ENCODE measurements at regions not wholly inside any gene's neighbourhood (a gene's known extent, or its start where the extent isn't known, plus 50 kb on each side); places are given as distances from the start of the nearest gene placed in this dataset.

DNA sequence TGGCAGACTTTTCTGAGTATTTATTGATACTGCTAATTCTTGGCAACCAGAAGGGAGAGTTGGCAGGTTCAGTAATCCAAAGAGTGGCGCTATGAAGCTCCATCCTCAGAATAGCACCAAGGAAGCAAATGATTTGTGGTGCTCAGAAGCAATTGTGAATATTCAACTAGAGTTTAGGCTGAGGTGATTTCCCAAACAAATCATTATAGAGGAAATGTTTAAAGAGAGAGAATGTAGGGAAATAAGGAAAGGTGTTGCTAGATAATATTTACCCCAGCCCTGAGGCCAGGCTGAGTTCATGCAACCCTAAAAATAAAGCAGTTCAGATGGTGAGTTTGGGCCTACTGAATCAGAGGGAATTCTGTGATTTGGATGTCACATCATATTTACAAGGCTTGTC is 363.4 kb upstream of the PLXNA2 start:
- no peak overlapping the region for H3K4me3 ChIP-seq (ENCODE audit: low read length)
- no peak overlapping the region for H4K8ac ChIP-seq (ENCODE audit: low read depth, low read length)
- no peaks in the 10 kb centered on the region for H3K79me1 ChIP-seq (ENCODE audit: low read length)
- H3K27ac ChIP-seq (ENCODE audit: low read depth, low read length), result no peak overlapping the region
- H3K4ac ChIP-seq (ENCODE audit: low read depth, low read length), result no peak overlapping the region
- no peak overlapping the region for H2BK15ac ChIP-seq (replicated peaks; ENCODE audit: low read depth)
- H3K36me3 ChIP-seq (ENCODE audit: control insufficient read depth, insufficient read depth, low read length), result no peaks in the 10 kb centered on the region
- no peaks in the 10 kb centered on the region for H3K27me3 ChIP-seq (ENCODE audit: insufficient read depth, low read length, poor library complexity)
- DNase-seq, result no peak
- H3K4me1 ChIP-seq (ENCODE audit: control insufficient read depth, low read depth, low read length), result no peaks in the 10 kb centered on the region
- H4K5ac ChIP-seq (ENCODE audit: low read length), result no peak overlapping the region
- no peak overlapping the region for H2BK120ac ChIP-seq (ENCODE audit: low read depth, low read length)
- no peak overlapping the region for H3K4me2 ChIP-seq (ENCODE audit: low read length)
- H3K56ac ChIP-seq (ENCODE audit: low read length), result no peak overlapping the region
- H2BK5ac ChIP-seq (ENCODE audit: low read length), result no peak overlapping the region
- H3K18ac ChIP-seq (ENCODE audit: low read length), result no peak overlapping the region
- H3K9ac ChIP-seq (ENCODE audit: low read length), result no peak overlapping the region
- no peak overlapping the region for H2AK5ac ChIP-seq (ENCODE audit: low read length)
- no peaks in the 10 kb centered on the region for H3K79me2 ChIP-seq (ENCODE audit: control insufficient read depth, insufficient read depth, low read length)
- H3K23ac ChIP-seq (ENCODE audit: low read length), result no peak overlapping the region
- no CpG with 5 or more reads among the region's 1 CpG for WGBS (ENCODE audit: extremely low coverage, insufficient coverage, low lambda C conversion rate)

DNA sequence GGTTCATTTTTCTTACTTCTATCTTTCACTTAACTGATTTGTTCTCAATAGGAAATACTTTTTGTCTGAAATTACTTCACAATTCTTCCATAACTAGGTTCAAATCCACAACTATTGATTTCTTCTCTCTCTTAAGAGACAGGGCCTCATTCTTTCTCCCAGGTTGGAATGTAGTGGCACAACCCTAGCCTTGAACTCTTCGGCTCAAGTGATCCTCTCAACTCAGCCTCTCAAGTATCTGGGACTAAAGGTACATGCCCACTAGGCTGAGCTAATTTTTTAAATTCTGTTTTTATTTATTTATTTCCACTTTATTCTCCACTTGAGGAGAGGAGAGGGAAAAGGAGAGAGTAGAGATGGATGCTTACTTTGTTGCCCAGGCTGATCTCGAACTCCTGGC is 370.4 kb upstream of the PLXNA2 start:
- no peak overlapping the region for H3K9ac ChIP-seq (ENCODE audit: low read length)
- no peaks in the 10 kb centered on the region for H3K4me1 ChIP-seq (ENCODE audit: control insufficient read depth, low read depth, low read length)
- no peak overlapping the region for H3K4me2 ChIP-seq (ENCODE audit: low read length)
- H3K4ac ChIP-seq (ENCODE audit: low read depth, low read length), result no peak overlapping the region
- no peak overlapping the region for H4K5ac ChIP-seq (ENCODE audit: low read length)
- H3K36me3 ChIP-seq (ENCODE audit: control insufficient read depth, insufficient read depth, low read length), result no peaks in the 10 kb centered on the region
- no peak overlapping the region for H4K8ac ChIP-seq (ENCODE audit: low read depth, low read length)
- H3K4me3 ChIP-seq (ENCODE audit: low read length), result no peak overlapping the region
- H3K79me1 ChIP-seq (ENCODE audit: low read length), result no peaks in the 10 kb centered on the region
- no peak overlapping the region for H2BK5ac ChIP-seq (ENCODE audit: low read length)
- H2AK5ac ChIP-seq (ENCODE audit: low read length), result no peak overlapping the region
- H3K27me3 ChIP-seq (ENCODE audit: insufficient read depth, low read length, poor library complexity), result no peaks in the 10 kb centered on the region
- no peak for DNase-seq
- no peak overlapping the region for H2BK15ac ChIP-seq (replicated peaks; ENCODE audit: low read depth)
- H3K18ac ChIP-seq (ENCODE audit: low read length), result no peak overlapping the region
- H3K79me2 ChIP-seq (ENCODE audit: control insufficient read depth, insufficient read depth, low read length), result no peaks in the 10 kb centered on the region
- no peak overlapping the region for H3K27ac ChIP-seq (ENCODE audit: low read depth, low read length)
- no CpG with 5 or more reads among the region's 2 CpGs for WGBS (ENCODE audit: extremely low coverage, insufficient coverage, low lambda C conversion rate)
- H2BK120ac ChIP-seq (ENCODE audit: low read depth, low read length), result no peak overlapping the region
- H3K23ac ChIP-seq (ENCODE audit: low read length), result no peak overlapping the region
- no peak overlapping the region for H3K56ac ChIP-seq (ENCODE audit: low read length)

DNA sequence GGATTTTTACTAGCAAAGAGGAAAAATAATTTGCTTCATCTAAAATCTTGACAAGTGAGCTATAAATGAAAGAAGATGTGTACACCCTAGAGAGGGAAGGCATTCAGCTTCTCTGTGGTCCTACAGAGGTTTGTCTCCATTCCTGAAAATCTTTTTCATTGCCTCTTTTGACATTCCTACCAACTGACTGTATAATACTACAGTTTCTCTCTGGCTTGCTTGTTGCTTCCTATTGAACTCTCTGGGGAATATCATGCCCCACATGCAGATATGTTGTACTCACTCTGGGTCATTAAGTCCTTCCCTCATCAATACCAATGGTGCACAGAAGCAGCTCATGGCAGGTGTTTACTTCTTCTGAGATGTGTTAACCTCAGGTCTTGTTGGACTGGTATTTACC is 371.2 kb upstream of the PLXNA2 start:
- Histone ChIP-seq H2AK5ac (ENCODE audit: low read length) (no peak overlapping the region), H2BK5ac (ENCODE audit: low read length) (no peak overlapping the region), H3K36me3 (ENCODE audit: control insufficient read depth, insufficient read depth, low read length) (no peaks in the 10 kb centered on the region), H3K79me2 (ENCODE audit: control insufficient read depth, insufficient read depth, low read length) (no peaks in the 10 kb centered on the region), H3K4me1 (ENCODE audit: control insufficient read depth, low read depth, low read length) (no peaks in the 10 kb centered on the region), H3K79me1 (ENCODE audit: low read length) (no peaks in the 10 kb centered on the region), H4K5ac (ENCODE audit: low read length) (no peak overlapping the region), H3K4me3 (ENCODE audit: low read length) (no peak overlapping the region), H3K27ac (ENCODE audit: low read depth, low read length) (no peak overlapping the region), H3K56ac (ENCODE audit: low read length) (no peak overlapping the region), H3K4ac (ENCODE audit: low read depth, low read length) (no peak overlapping the region), H2BK120ac (ENCODE audit: low read depth, low read length) (no peak overlapping the region), H3K23ac (ENCODE audit: low read length) (no peak overlapping the region), H3K9ac (ENCODE audit: low read length) (no peak overlapping the region), H4K8ac (ENCODE audit: low read depth, low read length) (no peak overlapping the region), H3K4me2 (ENCODE audit: low read length) (no peak overlapping the region), H3K27me3 (ENCODE audit: insufficient read depth, low read length, poor library complexity) (no peaks in the 10 kb centered on the region), H2BK15ac (replicated peaks; ENCODE audit: low read depth) (no peak overlapping the region), H3K18ac (ENCODE audit: low read length) (no peak overlapping the region)
- DNase-seq, result no peak

DNA sequence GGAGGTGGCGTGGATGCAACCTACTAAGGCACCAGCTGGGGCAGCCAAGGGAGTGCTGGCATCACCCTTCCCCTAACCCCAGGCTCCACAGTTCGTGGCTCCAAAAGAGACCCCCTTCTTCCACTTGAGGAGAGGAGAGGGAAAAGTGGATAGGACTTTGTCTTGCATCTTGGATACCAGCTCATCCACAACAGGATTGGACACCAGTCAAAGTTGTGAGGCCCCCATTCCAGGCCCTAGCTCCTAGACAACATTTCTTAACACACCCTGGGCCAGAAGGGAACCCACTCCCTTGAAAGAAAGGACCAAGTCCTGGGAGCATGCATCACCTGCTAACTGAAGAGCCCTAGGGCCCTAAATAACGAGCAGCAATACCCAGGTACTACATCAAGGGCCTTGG is 372.6 kb upstream of the PLXNA2 start:
- no peak for DNase-seq
- H3K4me2 ChIP-seq (ENCODE audit: low read length), result no peak overlapping the region
- no peak overlapping the region for H3K23ac ChIP-seq (ENCODE audit: low read length)
- no peak overlapping the region for H2BK120ac ChIP-seq (ENCODE audit: low read depth, low read length)
- no peak overlapping the region for H2AK5ac ChIP-seq (ENCODE audit: low read length)
- H4K8ac ChIP-seq (ENCODE audit: low read depth, low read length), result no peak overlapping the region
- no peak overlapping the region for H3K18ac ChIP-seq (ENCODE audit: low read length)
- no peaks in the 10 kb centered on the region for H3K27me3 ChIP-seq (ENCODE audit: insufficient read depth, low read length, poor library complexity)
- H3K27ac ChIP-seq (ENCODE audit: low read depth, low read length), result no peak overlapping the region
- no peaks in the 10 kb centered on the region for H3K79me1 ChIP-seq (ENCODE audit: low read length)
- no peak overlapping the region for H2BK5ac ChIP-seq (ENCODE audit: low read length)
- WGBS (ENCODE audit: extremely low coverage, insufficient coverage, low lambda C conversion rate), result no CpG with 5 or more reads among the region's 3 CpGs
- H3K36me3 ChIP-seq (ENCODE audit: control insufficient read depth, insufficient read depth, low read length), result no peaks in the 10 kb centered on the region
- H3K4me1 ChIP-seq (ENCODE audit: control insufficient read depth, low read depth, low read length), result no peaks in the 10 kb centered on the region
- no peak overlapping the region for H2BK15ac ChIP-seq (replicated peaks; ENCODE audit: low read depth)
- H3K79me2 ChIP-seq (ENCODE audit: control insufficient read depth, insufficient read depth, low read length), result no peaks in the 10 kb centered on the region
- H3K9ac ChIP-seq (ENCODE audit: low read length), result no peak overlapping the region
- no peak overlapping the region for H3K4ac ChIP-seq (ENCODE audit: low read depth, low read length)
- H4K5ac ChIP-seq (ENCODE audit: low read length), result no peak overlapping the region
- H3K56ac ChIP-seq (ENCODE audit: low read length), result no peak overlapping the region
- H3K4me3 ChIP-seq (ENCODE audit: low read length), result no peak overlapping the region

DNA sequence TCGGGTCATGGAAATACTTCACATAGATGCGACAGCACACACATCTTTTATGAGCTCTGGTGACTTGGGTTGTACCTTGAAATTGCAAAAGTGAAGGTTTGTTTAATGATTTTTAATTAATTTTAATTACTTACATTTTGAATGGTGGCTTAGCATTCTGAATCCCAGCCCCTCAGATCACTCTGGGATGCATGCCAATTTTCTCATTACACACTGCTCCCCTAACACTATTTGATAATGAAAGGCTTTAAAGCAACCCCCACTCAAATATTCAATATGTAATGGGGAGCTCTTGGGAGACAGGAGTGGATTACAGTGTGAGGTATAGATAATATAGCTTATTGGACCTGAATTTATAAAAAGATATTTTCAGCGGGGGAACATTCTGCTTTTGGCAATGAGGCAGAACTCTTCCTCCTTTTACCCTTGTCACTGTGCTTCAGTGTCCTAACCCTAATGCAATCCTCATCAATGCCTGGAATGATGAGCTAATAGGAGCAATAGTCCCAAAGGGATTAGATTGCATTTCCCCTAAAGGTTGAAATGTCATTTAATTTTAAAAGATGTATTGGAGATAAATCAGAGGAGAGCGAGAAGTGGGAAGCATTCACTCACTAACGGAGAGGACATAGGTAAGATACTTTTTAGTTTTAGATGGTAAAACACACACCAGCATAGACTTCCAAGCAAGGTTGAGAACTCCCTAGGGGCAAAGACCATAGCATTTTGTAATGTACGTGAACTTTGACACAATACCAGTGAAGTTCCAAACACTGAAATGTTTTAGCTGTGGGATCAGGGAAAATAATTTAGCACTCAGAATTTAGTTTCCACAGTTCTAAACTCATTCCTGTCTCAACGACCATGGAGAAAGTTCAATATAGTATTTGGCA is 384.1 kb upstream of the PLXNA2 start:
- no peak overlapping the region for H3K4ac ChIP-seq (ENCODE audit: low read depth, low read length)
- no peak overlapping the region for H2BK5ac ChIP-seq (ENCODE audit: low read length)
- H3K27me3 ChIP-seq (ENCODE audit: insufficient read depth, low read length, poor library complexity), result no peaks in the 10 kb centered on the region
- WGBS (ENCODE audit: extremely low coverage, insufficient coverage, low lambda C conversion rate), result no CpG with 5 or more reads among the region's 7 CpGs
- no peak overlapping the region for H2BK15ac ChIP-seq (replicated peaks; ENCODE audit: low read depth)
- no peak overlapping the region for H3K18ac ChIP-seq (ENCODE audit: low read length)
- no peak overlapping the region for H3K4me3 ChIP-seq (ENCODE audit: low read length)
- no peak overlapping the region for H3K23ac ChIP-seq (ENCODE audit: low read length)
- no peaks in the 10 kb centered on the region for H3K79me2 ChIP-seq (ENCODE audit: control insufficient read depth, insufficient read depth, low read length)
- no peak overlapping the region for H2AK5ac ChIP-seq (ENCODE audit: low read length)
- H3K4me2 ChIP-seq (ENCODE audit: low read length), result no peak overlapping the region
- no peaks in the 10 kb centered on the region for H3K79me1 ChIP-seq (ENCODE audit: low read length)
- no peak overlapping the region for H3K27ac ChIP-seq (ENCODE audit: low read depth, low read length)
- H3K56ac ChIP-seq (ENCODE audit: low read length), result no peak overlapping the region
- no peak overlapping the region for H4K5ac ChIP-seq (ENCODE audit: low read length)
- H3K9ac ChIP-seq (ENCODE audit: low read length), result no peak overlapping the region
- H4K8ac ChIP-seq (ENCODE audit: low read depth, low read length), result no peak overlapping the region
- no peaks in the 10 kb centered on the region for H3K4me1 ChIP-seq (ENCODE audit: control insufficient read depth, low read depth, low read length)
- no peak for DNase-seq
- no peaks in the 10 kb centered on the region for H3K36me3 ChIP-seq (ENCODE audit: control insufficient read depth, insufficient read depth, low read length)
- no peak overlapping the region for H2BK120ac ChIP-seq (ENCODE audit: low read depth, low read length)

DNA sequence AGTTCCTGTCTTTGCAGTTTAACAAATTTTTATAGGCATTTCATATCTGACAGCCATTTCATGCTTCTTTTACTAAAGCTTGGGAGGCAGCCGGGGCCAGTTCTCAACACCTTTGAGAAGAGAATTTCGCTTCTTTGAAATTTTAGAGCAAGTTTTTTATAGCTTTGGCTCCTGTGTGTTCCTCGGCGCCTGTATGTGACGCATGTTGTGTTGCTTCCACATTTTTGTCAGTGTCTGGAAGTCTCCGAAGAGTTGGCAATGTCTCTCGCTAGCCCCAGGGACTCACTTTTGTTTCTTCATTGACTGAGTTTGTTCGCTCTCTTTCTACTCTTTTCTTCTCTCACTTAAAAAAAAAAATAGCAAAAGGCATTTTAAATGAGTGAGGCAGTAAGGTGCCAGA is 386.9 kb upstream of the PLXNA2 start:
- H2BK120ac ChIP-seq (ENCODE audit: low read depth, low read length), result no peak overlapping the region
- no peaks in the 10 kb centered on the region for H3K79me2 ChIP-seq (ENCODE audit: control insufficient read depth, insufficient read depth, low read length)
- no peak overlapping the region for H3K4ac ChIP-seq (ENCODE audit: low read depth, low read length)
- H3K56ac ChIP-seq (ENCODE audit: low read length), result no peak overlapping the region
- no peak overlapping the region for H3K23ac ChIP-seq (ENCODE audit: low read length)
- no peak overlapping the region for H3K4me3 ChIP-seq (ENCODE audit: low read length)
- no peak overlapping the region for H2AK5ac ChIP-seq (ENCODE audit: low read length)
- H4K5ac ChIP-seq (ENCODE audit: low read length), result no peak overlapping the region
- no peaks in the 10 kb centered on the region for H3K36me3 ChIP-seq (ENCODE audit: control insufficient read depth, insufficient read depth, low read length)
- H3K9ac ChIP-seq (ENCODE audit: low read length), result no peak overlapping the region
- H3K79me1 ChIP-seq (ENCODE audit: low read length), result no peaks in the 10 kb centered on the region
- no peak for DNase-seq
- H3K4me1 ChIP-seq (ENCODE audit: control insufficient read depth, low read depth, low read length), result no peaks in the 10 kb centered on the region
- no peak overlapping the region for H2BK15ac ChIP-seq (replicated peaks; ENCODE audit: low read depth)
- H3K27ac ChIP-seq (ENCODE audit: low read depth, low read length), result no peak overlapping the region
- no peaks in the 10 kb centered on the region for H3K27me3 ChIP-seq (ENCODE audit: insufficient read depth, low read length, poor library complexity)
- H2BK5ac ChIP-seq (ENCODE audit: low read length), result no peak overlapping the region
- H3K18ac ChIP-seq (ENCODE audit: low read length), result no peak overlapping the region
- H4K8ac ChIP-seq (ENCODE audit: low read depth, low read length), result no peak overlapping the region
- no peak overlapping the region for H3K4me2 ChIP-seq (ENCODE audit: low read length)
- WGBS (ENCODE audit: extremely low coverage, insufficient coverage, low lambda C conversion rate), result no CpG with 5 or more reads among the region's 8 CpGs
